Fibroblast of the aortic adventitia (primary cell): ENCODE measurements at regions not wholly inside any gene's neighbourhood (a gene's known extent, or its start where the extent isn't known, plus 50 kb on each side); places are given as distances from the start of the nearest gene placed in this dataset.

Source experiments
- DNase-seq: peaks from one replicate; pipeline ENCODE4 v3.0.0-alpha.2; 2010; ENCODE audit warnings: low read depth
- H3K4me3 ChIP-seq: 2 replicates; pipeline ENCODE4 v1.5.1; 2011; ENCODE audit warnings: low read depth, mild to moderate bottlenecking, control low read depth, low read length, moderate library complexity
- TF ChIP-seq, protein P1 (sequence below): IDR thresholded peaks from 2 replicates; pipeline ENCODE4 v1.5.1; 2011; ENCODE audit warnings: mild to moderate bottlenecking, low read length, control low read depth, inconsistent platforms; ENCODE audit not compliant: insufficient read depth

- TF ChIP-seq, protein P1, sequence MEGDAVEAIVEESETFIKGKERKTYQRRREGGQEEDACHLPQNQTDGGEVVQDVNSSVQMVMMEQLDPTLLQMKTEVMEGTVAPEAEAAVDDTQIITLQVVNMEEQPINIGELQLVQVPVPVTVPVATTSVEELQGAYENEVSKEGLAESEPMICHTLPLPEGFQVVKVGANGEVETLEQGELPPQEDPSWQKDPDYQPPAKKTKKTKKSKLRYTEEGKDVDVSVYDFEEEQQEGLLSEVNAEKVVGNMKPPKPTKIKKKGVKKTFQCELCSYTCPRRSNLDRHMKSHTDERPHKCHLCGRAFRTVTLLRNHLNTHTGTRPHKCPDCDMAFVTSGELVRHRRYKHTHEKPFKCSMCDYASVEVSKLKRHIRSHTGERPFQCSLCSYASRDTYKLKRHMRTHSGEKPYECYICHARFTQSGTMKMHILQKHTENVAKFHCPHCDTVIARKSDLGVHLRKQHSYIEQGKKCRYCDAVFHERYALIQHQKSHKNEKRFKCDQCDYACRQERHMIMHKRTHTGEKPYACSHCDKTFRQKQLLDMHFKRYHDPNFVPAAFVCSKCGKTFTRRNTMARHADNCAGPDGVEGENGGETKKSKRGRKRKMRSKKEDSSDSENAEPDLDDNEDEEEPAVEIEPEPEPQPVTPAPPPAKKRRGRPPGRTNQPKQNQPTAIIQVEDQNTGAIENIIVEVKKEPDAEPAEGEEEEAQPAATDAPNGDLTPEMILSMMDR: no peak
- no peak for DNase-seq
- H3K4me3 ChIP-seq: no peak overlapping the region
These were observed 91.0 kb upstream of the LANCL2 start for GRCh38 chr7:55274156-55274555.

GRCh38 chr7:55275291-55276200, 89.6 kb upstream of the LANCL2 start:
- TF ChIP-seq, protein P1: no peak
- no peak for DNase-seq
- H3K4me3 ChIP-seq: no peak overlapping the region

- no peak for DNase-seq
- TF ChIP-seq, protein P1: no peak
- H3K4me3 ChIP-seq: no peak overlapping the region
These were observed 88.4 kb upstream of the LANCL2 start for GRCh38 chr7:55276572-55277295.

- no peak for DNase-seq
- no peak overlapping the region for H3K4me3 ChIP-seq
- TF ChIP-seq, protein P1: no peak
These were observed 87.2 kb upstream of the LANCL2 start for GRCh38 chr7:55277916-55278315.

- H3K4me3 ChIP-seq: no peak overlapping the region
- no peak for DNase-seq
- TF ChIP-seq, protein P1: no peak
These were observed 86.8 kb upstream of the LANCL2 start for GRCh38 chr7:55278321-55278720.

- TF ChIP-seq, protein P1: no peak
- H3K4me3 ChIP-seq: no peak overlapping the region
- no peak for DNase-seq
These were observed 85.9 kb upstream of the LANCL2 start for GRCh38 chr7:55279080-55279845.
